Osteoblast (primary cell): ENCODE measurements at regions not wholly inside any gene's neighbourhood (a gene's known extent, or its start where the extent isn't known, plus 50 kb on each side); places are given as distances from the start of the nearest gene placed in this dataset.

Experiments used
- DNase-seq: peaks from one replicate; pipeline ENCODE4 v3.0.0; 2011; ENCODE audit warnings: low spot score, mixed read lengths; ENCODE audit not compliant: insufficient read length; ENCODE audit errors: missing footprints
- H2AFZ ChIP-seq: 2 replicates; pipeline ENCODE4 v1.6.0; 2011; ENCODE audit warnings: mild to moderate bottlenecking, low read length
- H3K27ac ChIP-seq: 2 replicates; pipeline ENCODE4 v1.5.1; 2011; ENCODE audit warnings: mild to moderate bottlenecking, low read depth, low read length, moderate library complexity
- H3K27me3 ChIP-seq: 2 replicates; pipeline ENCODE4 v1.6.0; 2012; ENCODE audit warnings: mild to moderate bottlenecking, control low read depth, inconsistent platforms, low read length, moderate library complexity; ENCODE audit not compliant: insufficient read depth
- H3K36me3 ChIP-seq: 2 replicates; pipeline ENCODE4 v1.5.1; 2011; ENCODE audit warnings: mild to moderate bottlenecking, low read length, control low read depth, moderate library complexity; ENCODE audit not compliant: insufficient read depth
- H3K4me1 ChIP-seq: 2 replicates; pipeline ENCODE4 v1.5.1; 2011; ENCODE audit warnings: mild to moderate bottlenecking, low read length, control low read depth, moderate library complexity; ENCODE audit not compliant: insufficient read depth
- H3K4me2 ChIP-seq: 2 replicates; pipeline ENCODE4 v1.6.0; 2011; ENCODE audit warnings: mild to moderate bottlenecking, low read length; ENCODE audit not compliant: insufficient read depth
- H3K4me3 ChIP-seq: fragments of 200-600 bp; sonication (generic); 3 replicates; pipeline ENCODE4 v1.5.1; 2012; ENCODE audit warnings: mild to moderate bottlenecking, low read length, inconsistent platforms; ENCODE audit not compliant: insufficient read depth
- H3K79me2 ChIP-seq: 2 replicates; pipeline ENCODE4 v1.6.0; 2012; ENCODE audit warnings: mild to moderate bottlenecking, low read length, control low read depth, inconsistent platforms; ENCODE audit not compliant: insufficient read depth
- H3K9me3 ChIP-seq: 2 replicates; pipeline ENCODE4 v1.5.1; 2011; ENCODE audit warnings: low read depth, low read length, control low read depth
- H4K20me1 ChIP-seq: 2 replicates; pipeline ENCODE4 v1.6.0; 2012; ENCODE audit warnings: mild to moderate bottlenecking, low read length, control low read depth; ENCODE audit not compliant: insufficient read depth
- CTCF ChIP-seq: IDR thresholded peaks from 2 replicates; pipeline ENCODE4 v1.5.1; 2011; ENCODE audit warnings: mild to moderate bottlenecking, low read depth, low read length, moderate library complexity; ENCODE audit errors: extremely low read depth

- no peak overlapping the region for H3K27ac ChIP-seq
- H3K27me3 ChIP-seq: no peaks in the 10 kb centered on the region
- H4K20me1 ChIP-seq: no peaks in the 10 kb centered on the region
- no peak for TF ChIP-seq CTCF
- no peak overlapping the region for H3K4me3 ChIP-seq
- H3K79me2 ChIP-seq: no peaks in the 10 kb centered on the region
- no peak overlapping the region for H2AFZ ChIP-seq
- no peak overlapping the region for H3K4me2 ChIP-seq
- no peaks in the 10 kb centered on the region for H3K9me3 ChIP-seq
- no peaks in the 10 kb centered on the region for H3K36me3 ChIP-seq
- DNase-seq: no peak
- no peaks in the 10 kb centered on the region for H3K4me1 ChIP-seq
Measured at GRCh38 chr2:181193550-181193949, 213.1 kb downstream of the UBE2E3 start.

- Histone ChIP-seq H3K4me1 (no peaks in the 10 kb centered on the region), H3K27ac (no peak overlapping the region), H3K36me3 (no peaks in the 10 kb centered on the region), H3K4me3 (no peak overlapping the region), H2AFZ (no peak overlapping the region), H3K9me3 (no peaks in the 10 kb centered on the region), H4K20me1 (no peaks in the 10 kb centered on the region), H3K4me2 (no peak overlapping the region), H3K79me2 (no peaks in the 10 kb centered on the region), H3K27me3 (no peaks in the 10 kb centered on the region)
- no peak for TF ChIP-seq CTCF
- no peak for DNase-seq
Measured at GRCh38 chr2:181196401-181196800, 216.0 kb downstream of the UBE2E3 start.

- Histone ChIP-seq H3K9me3 (no peaks in the 10 kb centered on the region), H4K20me1 (no peaks in the 10 kb centered on the region), H3K36me3 (no peaks in the 10 kb centered on the region), H3K27ac (no peak overlapping the region), H2AFZ (no peak overlapping the region), H3K27me3 (no peaks in the 10 kb centered on the region), H3K79me2 (no peaks in the 10 kb centered on the region), H3K4me3 (no peak overlapping the region), H3K4me2 (no peak overlapping the region), H3K4me1 (no peaks in the 10 kb centered on the region)
- TF ChIP-seq CTCF: no peak
- DNase-seq: no peak
Measured at GRCh38 chr2:181197140-181197760, 216.8 kb downstream of the UBE2E3 start.

GRCh38 chr2:181198183-181198864 is 217.9 kb downstream of the UBE2E3 start:
- no peaks in the 10 kb centered on the region for H3K36me3 ChIP-seq
- no peak overlapping the region for H3K27ac ChIP-seq
- no peak for TF ChIP-seq CTCF
- H3K27me3 ChIP-seq: no peaks in the 10 kb centered on the region
- no peak overlapping the region for H3K4me3 ChIP-seq
- no peak overlapping the region for H3K4me2 ChIP-seq
- no peaks in the 10 kb centered on the region for H3K79me2 ChIP-seq
- peaks cover 5% of the 10 kb centered on the region for H3K4me1 ChIP-seq
- no peak for DNase-seq
- H3K9me3 ChIP-seq: no peaks in the 10 kb centered on the region
- no peaks in the 10 kb centered on the region for H4K20me1 ChIP-seq
- H2AFZ ChIP-seq: no peak overlapping the region
